Erythroblast (primary cell): ENCODE measurements at regions not wholly inside any gene's neighbourhood (a gene's known extent, or its start where the extent isn't known, plus 50 kb on each side); places are given as distances from the start of the nearest gene placed in this dataset.

Experiments
- GATA1 ChIP-seq: IDR thresholded peaks from 2 replicates; pipeline ENCODE4 v1.6.1; 2011; ENCODE audit warnings: low read depth, mild to moderate bottlenecking, control low read depth, low read length, moderate library complexity
- POLR2A ChIP-seq: IDR thresholded peaks from 2 replicates; pipeline ENCODE4 v1.6.1; 2011; ENCODE audit warnings: mild to moderate bottlenecking, low read length

DNA sequence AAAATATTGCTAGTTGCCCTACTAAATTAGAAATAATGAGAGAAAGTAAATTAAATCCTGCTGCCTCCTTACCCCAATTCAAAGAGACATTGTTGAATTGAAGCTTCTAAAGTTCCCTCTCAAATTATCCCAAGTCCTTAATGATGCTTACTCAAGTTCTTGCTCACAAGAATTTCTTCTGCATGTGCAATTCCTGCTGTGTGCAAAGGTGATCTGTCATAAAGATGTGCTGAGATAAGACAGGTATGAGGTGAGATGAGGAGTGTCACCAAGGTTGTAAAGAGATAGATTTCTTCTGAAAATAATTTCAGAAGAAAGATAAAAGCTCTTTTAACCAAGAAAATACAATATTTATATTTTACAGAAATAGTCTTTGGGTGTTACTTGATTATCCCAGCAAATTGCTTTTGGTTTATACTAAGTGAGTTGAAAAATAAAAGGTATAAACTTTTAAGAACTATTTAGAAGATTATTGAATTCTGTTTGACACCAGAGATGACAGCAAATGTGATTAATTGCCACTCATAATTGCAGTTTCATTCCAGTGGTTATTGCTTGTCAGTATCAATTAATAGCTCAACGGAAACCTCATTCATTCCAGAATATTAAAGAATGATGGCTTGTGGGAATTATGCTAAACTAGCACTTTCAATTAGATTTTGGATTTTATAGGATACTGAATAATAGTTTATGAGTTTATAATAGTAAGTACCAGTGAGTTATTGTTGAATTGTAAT lies 674.3 kb downstream of the STK39 start:
- no peak for TF ChIP-seq POLR2A
- TF ChIP-seq GATA1 = no peak
